ENCODE measurements at regions not wholly inside any gene's neighbourhood (a gene's known extent, or its start where the extent isn't known, plus 50 kb on each side); places are given as distances from the start of the nearest gene placed in this dataset.

GRCh38 chr4:130335417-130336194 lies 1239.7 kb downstream of the C4orf33 start:
- ChIA-PET POLR2A (no interaction called here), CTCF (no interaction called here)
- Histone ChIP-seq H3K9me3 (ENCODE audit: control extremely low read depth in 1 of 3, control insufficient read depth in 2 of 3, insufficient read depth in 1 of 3, low read length in 2 of 3) (no peaks in the 10 kb centered on the region), H3K79me2 (ENCODE audit: control insufficient read depth, insufficient read depth, low read length) (no peaks in the 10 kb centered on the region), H3K4me1 (ENCODE audit: control insufficient read depth in 2 of 2, insufficient read depth in 2 of 2, low read length in 2 of 2) (no peaks in the 10 kb centered on the region), H3K27ac (ENCODE audit: low read length in 2 of 2) (no peak overlapping the region), H2AFZ (ENCODE audit: insufficient read depth, low read depth, low read length, poor library complexity, severe bottlenecking) (no peak overlapping the region), H3K36me3 (replicated peaks in 1 of 2; ENCODE audit: control extremely low read depth in 1 of 2, control insufficient read depth in 1 of 2, extremely low read depth in 1 of 2, insufficient read depth in 2 of 2, low read length in 1 of 2) (no peaks in the 10 kb centered on the region), H3K4me3 (ENCODE audit: control extremely low read depth in 1 of 5, extremely low read depth in 1 of 5, insufficient read depth in 1 of 5, low read depth in 2 of 5, low read length in 4 of 5) (no peak overlapping the region), H4K20me1 (ENCODE audit: control insufficient read depth, insufficient read depth, low read length, poor library complexity, severe bottlenecking) (no peaks in the 10 kb centered on the region), H3K27me3 (replicated peaks in 1 of 4; ENCODE audit: control extremely low read depth in 1 of 4, control insufficient read depth in 3 of 4, insufficient read depth in 4 of 4, low read length in 3 of 4) (no peaks in the 10 kb centered on the region), H3K4me2 (replicated peaks; ENCODE audit: low read depth, low read length, poor library complexity, severe bottlenecking) (no peak overlapping the region), H3K9ac (ENCODE audit: low read length) (no peak overlapping the region)
- TF ChIP-seq CTCF (IDR thresholded peaks at IDR 0.05) = no peak
- no peak for TF ChIP-seq EZH2 (IDR thresholded peaks at IDR 0.05; ENCODE audit: borderline replicate concordance, insufficient read depth, low read depth, low read length, poor library complexity, severe bottlenecking)
- ATAC-seq (ENCODE audit: low read depth) = no peak
- 96% methylated on average over 4 of the region's 5 CpGs for WGBS (ENCODE audit: insufficient coverage)
- Mint-ChIP-seq H3K27me3 (no peaks in the 10 kb centered on the region), H3K27ac (no peak overlapping the region), H3K4me3 (no peak overlapping the region), H3K9me3 (ENCODE audit: insufficient read depth) (no peaks in the 10 kb centered on the region), H3K4me1 (no peaks in the 10 kb centered on the region)
- no peak for DNase-seq
- intact Hi-C loops (cut with micrococcal nuclease) = no loop called here

GRCh38 chr4:130336585-130337217 lies 1240.7 kb downstream of the C4orf33 start:
- Histone ChIP-seq H3K9ac (ENCODE audit: low read length) (no peak overlapping the region), H3K4me3 (ENCODE audit: control extremely low read depth in 1 of 5, extremely low read depth in 1 of 5, insufficient read depth in 1 of 5, low read depth in 2 of 5, low read length in 4 of 5) (no peak overlapping the region), H4K20me1 (ENCODE audit: control insufficient read depth, insufficient read depth, low read length, poor library complexity, severe bottlenecking) (no peaks in the 10 kb centered on the region), H3K4me2 (replicated peaks; ENCODE audit: low read depth, low read length, poor library complexity, severe bottlenecking) (no peak overlapping the region), H2AFZ (ENCODE audit: insufficient read depth, low read depth, low read length, poor library complexity, severe bottlenecking) (no peak overlapping the region), H3K9me3 (ENCODE audit: control extremely low read depth in 1 of 3, control insufficient read depth in 2 of 3, insufficient read depth in 1 of 3, low read length in 2 of 3) (no peaks in the 10 kb centered on the region), H3K36me3 (replicated peaks in 1 of 2; ENCODE audit: control extremely low read depth in 1 of 2, control insufficient read depth in 1 of 2, extremely low read depth in 1 of 2, insufficient read depth in 2 of 2, low read length in 1 of 2) (no peaks in the 10 kb centered on the region), H3K27ac (ENCODE audit: low read length in 2 of 2) (no peak overlapping the region), H3K4me1 (ENCODE audit: control insufficient read depth in 2 of 2, insufficient read depth in 2 of 2, low read length in 2 of 2) (no peaks in the 10 kb centered on the region), H3K27me3 (replicated peaks in 1 of 4; ENCODE audit: control extremely low read depth in 1 of 4, control insufficient read depth in 3 of 4, insufficient read depth in 4 of 4, low read length in 3 of 4) (no peaks in the 10 kb centered on the region), H3K79me2 (ENCODE audit: control insufficient read depth, insufficient read depth, low read length) (no peaks in the 10 kb centered on the region)
- CTCF ChIA-PET = interaction anchor here (1.4 kb wide), 1 partner anchor 9 kb away, joined by 3 read pairs; no protein-coding TSS in a partner anchor
- no peaks in the 10 kb centered on the region for H3K9me3 Mint-ChIP-seq (ENCODE audit: insufficient read depth)
- no peaks in the 10 kb centered on the region for H3K27me3 Mint-ChIP-seq
- WGBS (ENCODE audit: insufficient coverage) = 75% methylated on average over 4 of the region's 5 CpGs
- TF ChIP-seq EZH2 (IDR thresholded peaks at IDR 0.05; ENCODE audit: borderline replicate concordance, insufficient read depth, low read depth, low read length, poor library complexity, severe bottlenecking) = no peak
- TF ChIP-seq CTCF (IDR thresholded peaks at IDR 0.05) = peak; percentile 59
- DNase-seq (no peak), ATAC-seq (ENCODE audit: low read depth) (no peak)
- intact Hi-C loops (cut with micrococcal nuclease) = no loop called here
- no peak overlapping the region for H3K4me3 Mint-ChIP-seq
- no peaks in the 10 kb centered on the region for H3K4me1 Mint-ChIP-seq
- POLR2A ChIA-PET = no interaction called here
- no peak overlapping the region for H3K27ac Mint-ChIP-seq

Measured in B cell (primary cell).